ENCODE measurements at regions not wholly inside any gene's neighbourhood (a gene's known extent, or its start where the extent isn't known, plus 50 kb on each side); places are given as distances from the start of the nearest gene placed in this dataset.

DNA sequence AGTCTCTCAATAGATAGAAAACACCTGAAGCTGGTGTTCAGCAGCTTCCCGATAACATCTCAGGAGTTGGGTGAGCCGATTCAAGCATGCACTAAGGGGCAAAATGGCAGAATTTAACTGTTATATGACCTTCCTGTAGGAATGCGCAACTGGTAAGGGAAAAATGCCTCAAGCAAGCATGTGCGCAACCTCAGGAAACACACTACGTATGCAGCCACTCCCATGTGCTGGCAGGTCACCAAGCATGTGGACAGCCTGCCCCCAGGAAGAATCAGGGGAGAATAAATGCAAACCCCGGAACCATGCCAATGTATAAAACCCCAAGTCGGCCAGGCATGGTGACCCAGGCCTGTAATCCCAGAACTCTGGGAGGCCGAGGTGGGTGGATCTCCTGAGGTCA lies 645.6 kb downstream of the NYAP2 start:
- Histone ChIP-seq H3K4me3 (ENCODE audit: low read depth, low read length) (no peak overlapping the region), H3K36me3 (ENCODE audit: control insufficient read depth, insufficient read depth, low read length) (no peaks in the 10 kb centered on the region), H3K27me3 (ENCODE audit: control insufficient read depth, insufficient read depth, low read length) (no peaks in the 10 kb centered on the region)
- no peak for DNase-seq (ENCODE audit: low read depth)
- TF ChIP-seq, protein P1, sequence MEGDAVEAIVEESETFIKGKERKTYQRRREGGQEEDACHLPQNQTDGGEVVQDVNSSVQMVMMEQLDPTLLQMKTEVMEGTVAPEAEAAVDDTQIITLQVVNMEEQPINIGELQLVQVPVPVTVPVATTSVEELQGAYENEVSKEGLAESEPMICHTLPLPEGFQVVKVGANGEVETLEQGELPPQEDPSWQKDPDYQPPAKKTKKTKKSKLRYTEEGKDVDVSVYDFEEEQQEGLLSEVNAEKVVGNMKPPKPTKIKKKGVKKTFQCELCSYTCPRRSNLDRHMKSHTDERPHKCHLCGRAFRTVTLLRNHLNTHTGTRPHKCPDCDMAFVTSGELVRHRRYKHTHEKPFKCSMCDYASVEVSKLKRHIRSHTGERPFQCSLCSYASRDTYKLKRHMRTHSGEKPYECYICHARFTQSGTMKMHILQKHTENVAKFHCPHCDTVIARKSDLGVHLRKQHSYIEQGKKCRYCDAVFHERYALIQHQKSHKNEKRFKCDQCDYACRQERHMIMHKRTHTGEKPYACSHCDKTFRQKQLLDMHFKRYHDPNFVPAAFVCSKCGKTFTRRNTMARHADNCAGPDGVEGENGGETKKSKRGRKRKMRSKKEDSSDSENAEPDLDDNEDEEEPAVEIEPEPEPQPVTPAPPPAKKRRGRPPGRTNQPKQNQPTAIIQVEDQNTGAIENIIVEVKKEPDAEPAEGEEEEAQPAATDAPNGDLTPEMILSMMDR (IDR thresholded peaks at IDR 0.05; ENCODE audit: insufficient read depth, low read length, poor library complexity, severe bottlenecking), result no peak

DNA sequence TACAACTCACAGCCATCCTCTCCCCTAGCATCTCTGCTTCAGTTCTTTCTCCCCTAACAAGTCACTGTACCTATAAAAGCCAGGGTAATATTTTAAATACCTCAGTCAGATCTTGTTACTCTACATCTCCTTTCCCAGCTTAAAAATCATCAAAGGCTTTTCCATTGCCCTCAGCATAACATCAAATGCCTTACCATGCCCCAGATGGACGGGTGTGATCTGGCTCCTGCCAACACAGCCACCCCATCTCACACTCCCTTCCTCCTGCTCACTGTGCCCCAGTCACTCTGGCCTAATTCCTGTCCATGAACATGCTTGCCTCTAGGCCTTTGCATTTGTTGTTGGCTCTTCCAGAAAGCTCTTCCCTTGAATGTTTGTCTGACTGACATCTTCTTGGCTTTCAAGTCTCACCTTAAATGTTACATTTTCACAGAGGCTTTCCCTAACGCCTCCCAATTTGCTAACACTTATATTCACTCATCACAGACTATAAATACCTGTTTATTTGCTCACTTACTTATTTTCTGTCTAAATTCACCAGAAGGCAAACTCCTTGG lies 640.9 kb downstream of the NYAP2 start:
- no peak for DNase-seq (ENCODE audit: low read depth)
- TF ChIP-seq, protein P1 (IDR thresholded peaks at IDR 0.05; ENCODE audit: insufficient read depth, low read length, poor library complexity, severe bottlenecking), result no peak
- H3K4me3 ChIP-seq (ENCODE audit: low read depth, low read length), result no peak overlapping the region
- H3K36me3 ChIP-seq (ENCODE audit: control insufficient read depth, insufficient read depth, low read length), result no peaks in the 10 kb centered on the region
- no peaks in the 10 kb centered on the region for H3K27me3 ChIP-seq (ENCODE audit: control insufficient read depth, insufficient read depth, low read length)

DNA sequence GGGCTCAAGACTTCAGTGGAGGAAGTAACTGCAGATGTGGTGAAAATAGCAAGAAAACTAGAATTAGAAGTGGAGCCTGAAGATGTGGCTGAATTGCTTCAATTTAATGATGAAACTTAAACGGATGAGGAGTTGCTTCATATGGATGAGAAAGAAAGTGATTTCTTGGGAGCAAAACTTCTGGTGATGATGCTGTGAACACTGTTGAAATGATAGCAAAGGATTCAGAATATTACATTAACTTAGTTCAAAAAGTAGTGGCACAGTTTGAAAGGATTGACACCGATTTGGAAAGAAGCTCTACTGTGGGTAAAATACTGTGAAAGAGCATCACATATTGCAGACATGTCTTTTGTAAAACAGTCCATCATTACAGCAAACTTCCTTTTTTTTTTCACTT lies 638.0 kb downstream of the NYAP2 start:
- TF ChIP-seq, protein P1 (IDR thresholded peaks at IDR 0.05; ENCODE audit: insufficient read depth, low read length, poor library complexity, severe bottlenecking), result no peak
- Histone ChIP-seq H3K27me3 (ENCODE audit: control insufficient read depth, insufficient read depth, low read length) (no peaks in the 10 kb centered on the region), H3K4me3 (ENCODE audit: low read depth, low read length) (no peak overlapping the region), H3K36me3 (ENCODE audit: control insufficient read depth, insufficient read depth, low read length) (no peaks in the 10 kb centered on the region)
- DNase-seq (ENCODE audit: low read depth), result no peak

DNA sequence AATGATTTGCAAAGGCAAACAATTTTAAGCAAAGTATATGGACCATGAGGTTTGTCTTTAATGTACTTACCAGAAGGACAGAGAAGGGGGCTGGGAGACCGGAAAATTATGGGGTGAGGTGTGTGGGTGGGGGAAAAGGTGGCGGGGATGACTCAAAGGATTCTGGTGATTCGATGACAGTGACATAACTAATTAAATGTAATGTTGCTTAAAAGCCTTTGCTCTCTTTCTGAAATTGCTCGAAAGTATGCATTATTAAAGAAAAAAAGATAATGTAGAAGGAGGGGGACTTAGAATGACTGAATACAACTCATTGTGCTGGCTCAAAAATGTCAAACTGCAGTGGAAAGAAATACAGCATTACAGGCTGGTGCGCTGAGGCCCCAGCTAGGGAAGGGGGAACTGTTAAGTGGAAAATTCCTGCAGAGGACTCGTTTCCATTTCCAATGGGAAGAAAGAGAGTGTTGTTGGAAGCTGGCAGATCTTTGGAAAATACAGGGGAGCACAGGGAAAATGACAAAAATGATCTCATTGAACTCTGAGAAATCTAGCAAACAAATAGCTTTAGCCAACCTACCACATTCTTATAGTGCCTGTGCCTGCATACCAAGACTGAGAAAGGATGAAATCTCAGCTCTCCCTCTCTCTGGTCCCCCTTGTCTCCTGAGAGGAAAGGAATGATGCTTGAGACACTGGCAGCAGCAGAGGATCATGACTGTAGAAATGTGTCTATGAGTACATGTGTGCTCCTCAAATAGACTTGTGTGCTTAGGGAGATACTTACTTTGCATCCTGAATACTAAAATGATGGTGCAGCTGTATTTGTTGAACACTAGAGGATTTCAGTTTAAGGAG lies 632.4 kb downstream of the NYAP2 start:
- DNase-seq (ENCODE audit: low read depth), result no peak
- Histone ChIP-seq H3K4me3 (ENCODE audit: low read depth, low read length) (peak overlapping the region; percentile 50), H3K36me3 (ENCODE audit: control insufficient read depth, insufficient read depth, low read length) (no peaks in the 10 kb centered on the region), H3K27me3 (ENCODE audit: control insufficient read depth, insufficient read depth, low read length) (no peaks in the 10 kb centered on the region)
- TF ChIP-seq, protein P1 (IDR thresholded peaks at IDR 0.05; ENCODE audit: insufficient read depth, low read length, poor library complexity, severe bottlenecking), result no peak

DNA sequence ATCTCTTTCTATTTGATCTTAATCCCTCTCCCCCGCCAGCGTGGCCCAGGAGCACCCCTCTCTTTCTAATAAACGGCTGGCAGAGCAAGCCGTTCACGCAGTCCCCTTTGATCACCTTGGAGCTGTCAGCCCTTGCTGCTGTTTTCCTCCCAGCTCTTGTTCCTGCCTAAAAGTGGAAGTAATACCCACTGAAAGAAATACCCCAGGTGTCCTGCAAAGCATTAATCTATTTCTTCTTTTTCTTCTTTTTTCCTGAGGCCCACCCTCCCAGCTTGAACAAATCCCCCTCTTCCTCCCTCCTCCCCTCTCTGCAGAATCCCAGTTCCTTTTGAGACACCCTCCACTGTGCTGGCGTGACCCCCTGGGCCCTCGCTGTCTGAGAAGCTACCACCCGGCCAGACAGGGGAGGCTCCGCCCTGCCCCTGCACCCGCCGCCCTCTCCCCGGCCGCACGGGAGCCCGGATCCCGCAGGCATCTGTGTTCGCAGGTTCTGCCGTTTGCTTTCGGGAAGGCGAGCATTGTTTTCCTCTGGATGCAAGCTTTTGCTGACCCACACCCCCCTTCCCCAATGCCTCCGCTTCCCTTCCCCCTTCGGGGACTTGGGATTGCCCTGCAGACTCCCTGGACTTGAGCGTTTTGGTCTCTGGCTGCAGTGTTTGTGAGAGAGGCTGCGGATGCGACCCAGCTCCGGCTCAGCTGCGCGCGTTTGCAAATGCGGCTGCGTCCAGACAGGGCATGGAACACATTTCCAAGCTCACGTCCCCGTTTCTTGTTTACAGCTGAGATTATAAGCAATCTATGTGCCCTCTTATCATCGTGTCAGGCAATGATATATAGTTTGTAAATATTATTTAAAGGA lies 631.5 kb downstream of the NYAP2 start:
- Histone ChIP-seq H3K27me3 (ENCODE audit: control insufficient read depth, insufficient read depth, low read length) (no peaks in the 10 kb centered on the region), H3K36me3 (ENCODE audit: control insufficient read depth, insufficient read depth, low read length) (no peaks in the 10 kb centered on the region), H3K4me3 (ENCODE audit: low read depth, low read length) (peak overlapping the region; percentile 50)
- DNase-seq (ENCODE audit: low read depth), result peak; percentile 23
- TF ChIP-seq, protein P1 (IDR thresholded peaks at IDR 0.05; ENCODE audit: insufficient read depth, low read length, poor library complexity, severe bottlenecking), result no peak

All from kidney epithelial cell (primary cell).